Spleen (tissue), 11 donors: ENCODE measurements at regions not wholly inside any gene's neighbourhood (a gene's known extent, or its start where the extent isn't known, plus 50 kb on each side); places are given as distances from the start of the nearest gene placed in this dataset.

Experiments used
- DNase-seq: peaks from one replicate; pipeline ENCODE4 v3.0.0-alpha.2; 2020
- H3K27ac ChIP-seq, 8 donors: fragments of 200-600 bp; sonication (generic) in 7 of 8; 1 replicate in 4 of 8; 2 replicates in 4 of 8; pipeline versions ENCODE4 v1.5.0 to v1.8.0; 2016 to 2021; ENCODE audit warnings: inconsistent platforms in 4 of 8, mild to moderate bottlenecking in 4 of 8, moderate library complexity in 1 of 8
- H3K27me3 ChIP-seq, 7 donors: fragments of 200-600 bp; sonication (generic) in 6 of 7; replicated peaks in 1 of 7; 1 replicate in 4 of 7; 2 replicates in 3 of 7; pipeline versions ENCODE4 v1.5.0 to v1.8.0; 2016 to 2021; ENCODE audit warnings: inconsistent platforms in 3 of 7, mild to moderate bottlenecking in 1 of 7
- H3K36me3 ChIP-seq, 6 donors: fragments of 200-600 bp; sonication (generic) in 5 of 6; 1 replicate in 4 of 6; 2 replicates in 2 of 6; pipeline versions ENCODE4 v1.5.0 to v1.8.0; 2016 to 2021; ENCODE audit warnings: inconsistent platforms in 2 of 6
- H3K4me1 ChIP-seq, 6 donors: fragments of 200-600 bp; sonication (generic) in 5 of 6; 1 replicate in 3 of 6; 2 replicates in 3 of 6; pipeline versions ENCODE4 v1.5.0 to v1.8.0; 2016 to 2021; ENCODE audit warnings: inconsistent platforms in 3 of 6
- H3K4me3 ChIP-seq, 8 donors: fragments of 200-600 bp; sonication (generic) in 7 of 8; 1 replicate in 4 of 8; 2 replicates in 4 of 8; pipeline versions ENCODE4 v1.5.0 to v1.8.0; 2016 to 2021; ENCODE audit warnings: inconsistent platforms in 4 of 8, mild to moderate bottlenecking in 4 of 8, moderate library complexity in 2 of 8
- H3K9me3 ChIP-seq, 8 donors: fragments of 200-600 bp; sonication (generic) in 7 of 8; 1 replicate in 4 of 8; 2 replicates in 4 of 8; pipeline versions ENCODE4 v1.5.0 to v1.8.0; 2016 to 2021; ENCODE audit warnings: inconsistent platforms in 4 of 8
- POLR2A ChIP-seq, 3 donors: fragments of 450-650 bp; IDR thresholded peaks; one replicate each; pipeline ENCODE4 v1.5.1; 2017; ENCODE audit warnings: antibody characterized with exemption in 3 of 3, mild to moderate bottlenecking in 1 of 3
- POLR2AphosphoS5 ChIP-seq, 3 donors: sonication (generic); formaldehyde crosslinking; IDR thresholded peaks; one replicate each; pipeline ENCODE4 v1.5.1; 2017; ENCODE audit warnings: antibody characterized with exemption in 3 of 3
- WGBS, 5 donors: extraction: QIAGEN DNeasy Blood & Tissue Kit in 3 of 5; methylation state at CpG; one replicate each; pipeline versions ENCODE4 v1.1.5 to v1.1.7; 2013 to 2018; 5-methylcytosine and 5-hydroxymethylcytosine counted together
- intact Hi-C: fragments of 100-400 bp; cut with DNase I; formaldehyde crosslinking; loops from one replicate; pipeline ENCODE4 v1.15.0; 2023; ENCODE audit warnings: low total_unique reads
- TF ChIP-seq, protein P1 (sequence below), 11 experiments: fragments of 200-600 bp in 7 of 11; fragments of 450-650 bp in 4 of 11; sonication (generic) in 4 of 11; IDR thresholded peaks in 8 of 11; conservative IDR thresholded peaks in 3 of 11; 1 replicate in 7 of 11; 2 replicates in 4 of 11; pipeline versions ENCODE4 v1.4.0 to v1.8.0; 2016 to 2021; ENCODE audit warnings: antibody characterized with exemption in 11 of 11, inconsistent platforms in 4 of 11, mild to moderate bottlenecking in 1 of 11
- donor health status: healthy with polysubstance abuse.
- donor health status: DM: no; HTN: no; CAD: no; lungs with moderate emphysema.
- donor health status: DM: no; HTN: no; CAD: no.
- donor health status: Bipolar disorder and iron deficiency.
- donor health status: healthy.
- donor health status: DM: no; HTN: no; CAD: no.
- donor health status: DM: yes; HTN: yes; CAD: no.

DNA sequence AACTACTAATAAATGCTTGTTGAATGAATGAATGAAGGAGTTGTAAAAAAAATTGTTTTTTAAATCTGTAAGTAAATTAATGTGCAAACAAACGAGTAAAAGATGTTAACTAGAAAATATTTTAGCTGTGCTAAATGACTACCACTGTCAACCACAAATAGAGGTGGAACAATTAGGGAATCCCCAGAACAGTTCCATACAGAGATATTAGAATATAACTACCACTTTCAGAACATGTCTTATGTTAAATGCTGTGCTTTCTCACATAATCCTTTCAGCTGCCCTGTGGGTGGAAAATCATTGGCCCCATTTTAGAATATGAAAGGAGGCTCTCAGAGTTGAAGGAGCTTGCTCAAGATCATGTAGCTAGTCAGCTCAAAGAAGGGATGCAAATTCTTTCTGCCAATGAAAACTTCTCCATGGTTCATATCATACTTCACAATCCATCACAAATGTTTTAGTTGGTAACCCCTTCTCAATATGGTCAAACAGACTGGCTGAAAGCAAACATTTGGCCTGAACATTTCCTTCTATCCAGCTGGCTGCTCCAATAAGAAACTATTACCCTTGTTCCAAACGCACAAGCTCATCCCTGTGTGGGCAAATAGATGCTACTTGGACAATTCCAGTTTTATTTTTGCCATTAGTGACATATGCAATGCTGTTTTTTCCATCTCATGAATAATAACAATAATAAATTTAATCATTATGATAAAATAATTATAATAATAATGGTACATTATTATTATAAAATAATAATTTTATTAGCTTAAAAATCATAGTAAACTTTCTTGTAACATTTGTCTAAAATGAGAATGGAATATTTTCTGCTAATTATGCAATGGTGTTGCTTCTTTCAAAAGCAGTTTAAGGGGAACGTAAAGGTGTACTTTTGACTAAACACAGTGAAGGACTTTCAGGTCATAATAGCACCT is 290.4 kb upstream of the STT3B start:
- H3K4me1 ChIP-seq, result no peaks in the 10 kb centered on the region
- H3K9me3 ChIP-seq, result no peaks in the 10 kb centered on the region
- intact Hi-C loops, result no loop called here
- no peak for DNase-seq
- H3K36me3 ChIP-seq, result no peaks in the 10 kb centered on the region
- WGBS, 5 donors, result 77 to 87% (median 82%) methylated on average over 3 of the region's 3 CpGs
- no peak overlapping the region for H3K27ac ChIP-seq
- no peak overlapping the region for H3K4me3 ChIP-seq
- no peak for TF ChIP-seq POLR2AphosphoS5 (IDR thresholded peaks at IDR 0.05)
- no peak for TF ChIP-seq POLR2A (IDR thresholded peaks at IDR 0.05)
- TF ChIP-seq, protein P1, sequence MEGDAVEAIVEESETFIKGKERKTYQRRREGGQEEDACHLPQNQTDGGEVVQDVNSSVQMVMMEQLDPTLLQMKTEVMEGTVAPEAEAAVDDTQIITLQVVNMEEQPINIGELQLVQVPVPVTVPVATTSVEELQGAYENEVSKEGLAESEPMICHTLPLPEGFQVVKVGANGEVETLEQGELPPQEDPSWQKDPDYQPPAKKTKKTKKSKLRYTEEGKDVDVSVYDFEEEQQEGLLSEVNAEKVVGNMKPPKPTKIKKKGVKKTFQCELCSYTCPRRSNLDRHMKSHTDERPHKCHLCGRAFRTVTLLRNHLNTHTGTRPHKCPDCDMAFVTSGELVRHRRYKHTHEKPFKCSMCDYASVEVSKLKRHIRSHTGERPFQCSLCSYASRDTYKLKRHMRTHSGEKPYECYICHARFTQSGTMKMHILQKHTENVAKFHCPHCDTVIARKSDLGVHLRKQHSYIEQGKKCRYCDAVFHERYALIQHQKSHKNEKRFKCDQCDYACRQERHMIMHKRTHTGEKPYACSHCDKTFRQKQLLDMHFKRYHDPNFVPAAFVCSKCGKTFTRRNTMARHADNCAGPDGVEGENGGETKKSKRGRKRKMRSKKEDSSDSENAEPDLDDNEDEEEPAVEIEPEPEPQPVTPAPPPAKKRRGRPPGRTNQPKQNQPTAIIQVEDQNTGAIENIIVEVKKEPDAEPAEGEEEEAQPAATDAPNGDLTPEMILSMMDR (IDR thresholded peaks at IDR 0.05 in 8 of 11, conservative IDR thresholded peaks at IDR 0.05 in 3 of 11), result no peak
- H3K27me3 ChIP-seq, result no peaks in the 10 kb centered on the region

DNA sequence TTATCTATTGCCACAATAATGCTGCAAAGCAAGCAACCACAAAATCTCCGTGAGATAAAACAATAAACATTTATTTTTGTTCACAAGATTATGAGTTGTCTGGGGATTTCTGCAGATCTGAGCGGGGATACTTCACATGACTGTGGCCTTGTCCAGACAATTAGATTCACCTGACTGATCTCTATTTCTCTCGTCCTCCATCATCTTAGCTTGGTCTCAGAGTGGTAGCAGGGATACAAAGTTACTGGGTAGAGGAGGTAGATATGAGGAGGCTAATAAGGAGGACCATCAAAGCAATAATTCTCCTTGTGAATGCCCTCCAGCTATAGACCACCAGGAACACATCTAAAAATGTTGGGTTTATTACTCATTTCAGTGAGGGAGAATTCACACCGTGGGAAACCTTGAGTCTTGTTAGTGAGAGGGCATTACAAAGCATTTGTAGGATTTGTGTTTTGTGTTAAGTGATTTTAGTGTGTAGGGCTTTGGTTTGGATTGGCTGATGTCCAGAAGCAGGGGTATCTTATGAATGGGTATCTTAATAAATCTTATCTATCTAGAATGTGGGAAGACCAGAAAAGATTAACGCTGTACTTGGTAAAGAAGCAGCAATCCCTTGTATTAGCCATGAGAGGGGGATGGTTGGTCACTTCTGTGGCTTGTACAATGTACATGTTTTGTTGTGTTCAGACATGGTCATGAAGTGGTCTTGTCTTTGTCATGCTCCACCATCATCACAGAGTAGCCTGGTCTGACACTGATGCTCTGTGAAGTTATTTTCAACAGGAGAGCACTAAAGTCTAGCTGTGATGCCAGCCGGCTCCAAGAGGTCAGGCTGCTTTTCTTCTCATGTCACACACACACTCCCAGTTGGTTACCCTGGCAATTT is 287.6 kb upstream of the STT3B start:
- Histone ChIP-seq H3K36me3 (no peaks in the 10 kb centered on the region), H3K27ac (no peak overlapping the region), H3K4me1 (no peaks in the 10 kb centered on the region), H3K4me3 (no peak overlapping the region), H3K27me3 (no peaks in the 10 kb centered on the region), H3K9me3 (no peaks in the 10 kb centered on the region)
- DNase-seq, result no peak
- 73 to 91% (median 87%) methylated on average over 6 of the region's 6 CpGs for WGBS, 5 donors
- TF ChIP-seq POLR2A (IDR thresholded peaks at IDR 0.05), result no peak
- no peak for TF ChIP-seq POLR2AphosphoS5 (IDR thresholded peaks at IDR 0.05)
- TF ChIP-seq, protein P1 (IDR thresholded peaks at IDR 0.05 in 8 of 11, conservative IDR thresholded peaks at IDR 0.05 in 3 of 11), result no peak
- intact Hi-C loops, result no loop called here

DNA sequence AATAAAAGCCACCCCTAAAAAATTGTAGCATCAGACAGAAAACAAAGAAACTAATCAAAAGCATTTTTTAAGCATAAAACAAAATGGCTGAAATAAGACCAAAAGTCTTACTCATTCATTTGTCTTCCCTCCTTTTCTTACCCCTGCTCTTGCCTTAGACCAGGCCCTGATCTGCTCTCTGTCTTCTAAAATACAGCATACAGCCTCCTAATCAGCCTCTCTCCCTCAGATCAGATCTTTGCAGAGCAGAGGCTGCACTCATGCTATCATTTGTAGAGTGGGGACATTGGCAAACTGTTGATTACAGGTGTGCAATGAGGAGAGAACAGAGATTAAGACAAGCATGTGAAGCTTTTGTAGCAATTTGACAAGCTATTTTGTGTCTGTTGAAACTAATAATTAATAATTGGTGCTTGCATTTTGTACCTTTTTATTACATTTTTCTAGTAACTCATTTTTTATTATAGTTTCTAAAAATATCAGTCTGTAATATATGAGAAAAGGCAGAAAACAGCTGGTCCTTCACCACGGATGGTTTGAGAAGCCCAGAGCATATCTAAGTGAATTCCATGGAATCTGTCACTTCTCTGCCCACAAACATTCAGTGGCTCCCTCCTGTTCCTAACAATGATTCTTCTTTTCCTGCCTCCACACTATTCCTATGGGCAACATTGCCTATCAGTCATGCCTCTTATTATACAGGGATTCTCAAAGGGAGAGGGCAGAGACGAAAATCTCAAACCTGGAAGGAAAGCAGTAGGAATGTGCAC is 286.2 kb upstream of the STT3B start:
- no peaks in the 10 kb centered on the region for H3K4me1 ChIP-seq
- H3K36me3 ChIP-seq, result no peaks in the 10 kb centered on the region
- no peak overlapping the region for H3K27ac ChIP-seq
- TF ChIP-seq POLR2AphosphoS5 (IDR thresholded peaks at IDR 0.05), result no peak
- no peaks in the 10 kb centered on the region for H3K9me3 ChIP-seq
- WGBS, 5 donors, result 89 to 92% (median 90%) methylated on average over 2 of the region's 2 CpGs
- H3K4me3 ChIP-seq, result no peak overlapping the region
- no peak for DNase-seq
- intact Hi-C loops, result no loop called here
- H3K27me3 ChIP-seq, result no peaks in the 10 kb centered on the region

DNA sequence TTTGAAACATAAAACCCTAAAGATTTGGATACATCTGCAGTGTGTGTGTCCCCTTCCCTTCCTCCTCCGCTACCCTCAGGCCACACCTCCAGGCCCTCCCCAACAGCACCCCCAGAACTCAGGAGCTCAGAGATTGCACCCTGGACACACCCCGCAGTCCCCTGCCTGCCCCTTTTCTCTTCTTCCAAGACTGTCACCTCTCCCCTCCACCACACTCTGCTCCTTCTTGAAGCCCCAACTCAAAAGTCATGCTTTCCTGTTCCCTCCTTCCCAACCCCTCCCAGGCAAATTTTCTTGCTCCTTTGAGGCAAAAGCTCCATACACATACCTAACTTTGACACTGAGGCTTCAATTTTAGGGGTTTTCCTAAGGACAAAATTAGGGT is 285.7 kb upstream of the STT3B start:
- WGBS, 5 donors, result 92 to 100% (median 93%) methylated on average over 2 of the region's 2 CpGs
- Histone ChIP-seq H3K36me3 (no peaks in the 10 kb centered on the region), H3K4me1 (no peaks in the 10 kb centered on the region), H3K27me3 (no peaks in the 10 kb centered on the region), H3K4me3 (no peak overlapping the region), H3K9me3 (no peaks in the 10 kb centered on the region), H3K27ac (no peak overlapping the region)
- no peak for TF ChIP-seq POLR2AphosphoS5 (IDR thresholded peaks at IDR 0.05)
- no peak for DNase-seq
- intact Hi-C loops, result no loop called here
